ENCODE measurements at regions not wholly inside any gene's neighbourhood (a gene's known extent, or its start where the extent isn't known, plus 50 kb on each side); places are given as distances from the start of the nearest gene placed in this dataset.

- H3K36me3 Mint-ChIP-seq (ENCODE audit: low read depth), result no peaks in the 10 kb centered on the region
- H3K4me3 Mint-ChIP-seq, result no peak overlapping the region
- no peak overlapping the region for H3K27ac Mint-ChIP-seq (ENCODE audit: unreplicated experiment)
- TF ChIP-seq, protein P1, sequence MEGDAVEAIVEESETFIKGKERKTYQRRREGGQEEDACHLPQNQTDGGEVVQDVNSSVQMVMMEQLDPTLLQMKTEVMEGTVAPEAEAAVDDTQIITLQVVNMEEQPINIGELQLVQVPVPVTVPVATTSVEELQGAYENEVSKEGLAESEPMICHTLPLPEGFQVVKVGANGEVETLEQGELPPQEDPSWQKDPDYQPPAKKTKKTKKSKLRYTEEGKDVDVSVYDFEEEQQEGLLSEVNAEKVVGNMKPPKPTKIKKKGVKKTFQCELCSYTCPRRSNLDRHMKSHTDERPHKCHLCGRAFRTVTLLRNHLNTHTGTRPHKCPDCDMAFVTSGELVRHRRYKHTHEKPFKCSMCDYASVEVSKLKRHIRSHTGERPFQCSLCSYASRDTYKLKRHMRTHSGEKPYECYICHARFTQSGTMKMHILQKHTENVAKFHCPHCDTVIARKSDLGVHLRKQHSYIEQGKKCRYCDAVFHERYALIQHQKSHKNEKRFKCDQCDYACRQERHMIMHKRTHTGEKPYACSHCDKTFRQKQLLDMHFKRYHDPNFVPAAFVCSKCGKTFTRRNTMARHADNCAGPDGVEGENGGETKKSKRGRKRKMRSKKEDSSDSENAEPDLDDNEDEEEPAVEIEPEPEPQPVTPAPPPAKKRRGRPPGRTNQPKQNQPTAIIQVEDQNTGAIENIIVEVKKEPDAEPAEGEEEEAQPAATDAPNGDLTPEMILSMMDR (conservative IDR thresholded peaks at IDR 0.05), result no peak
- no peaks in the 10 kb centered on the region for H3K27me3 Mint-ChIP-seq (ENCODE audit: low read depth)
- no peaks in the 10 kb centered on the region for H3K4me1 Mint-ChIP-seq
- peaks cover 3% of the 10 kb centered on the region for H3K9me3 Mint-ChIP-seq
- no peak for DNase-seq (ENCODE audit: low read depth, low spot score)
Observed at GRCh38 chr4:30450474-30450873, 269.7 kb upstream of the PCDH7 start.

DNA sequence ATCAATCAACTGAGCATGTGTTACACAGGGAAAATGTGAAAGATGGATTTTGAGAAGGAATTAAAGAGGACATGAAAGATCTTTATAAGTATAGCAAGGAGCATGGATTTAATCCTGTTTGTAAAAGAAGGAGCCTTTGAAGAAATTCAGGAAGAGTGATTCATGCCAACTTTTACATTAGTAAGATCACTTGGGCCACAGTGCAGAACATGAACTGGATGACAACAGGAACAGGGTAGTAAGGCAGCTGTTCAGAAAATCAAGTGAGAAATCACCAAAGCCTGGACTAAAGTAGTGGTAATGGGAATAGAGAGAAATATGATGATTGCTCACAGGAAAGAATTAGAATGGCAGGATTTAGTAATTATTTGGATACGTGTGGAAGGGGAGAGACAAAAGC is 265.7 kb upstream of the PCDH7 start:
- Mint-ChIP-seq H3K9me3 (peaks cover 8% of the 10 kb centered on the region), H3K4me3 (no peak overlapping the region), H3K4me1 (no peaks in the 10 kb centered on the region), H3K27me3 (ENCODE audit: low read depth) (no peaks in the 10 kb centered on the region), H3K36me3 (ENCODE audit: low read depth) (no peaks in the 10 kb centered on the region), H3K27ac (ENCODE audit: unreplicated experiment) (no peak overlapping the region)
- TF ChIP-seq, protein P1 (conservative IDR thresholded peaks at IDR 0.05), result no peak
- no peak for DNase-seq (ENCODE audit: low read depth, low spot score)

- no peaks in the 10 kb centered on the region for H3K36me3 Mint-ChIP-seq (ENCODE audit: low read depth)
- no peaks in the 10 kb centered on the region for H3K27me3 Mint-ChIP-seq (ENCODE audit: low read depth)
- no peak overlapping the region for H3K27ac Mint-ChIP-seq (ENCODE audit: unreplicated experiment)
- no peak overlapping the region for H3K4me3 Mint-ChIP-seq
- H3K4me1 Mint-ChIP-seq, result no peaks in the 10 kb centered on the region
- DNase-seq (ENCODE audit: low read depth, low spot score), result no peak
- TF ChIP-seq, protein P1 (conservative IDR thresholded peaks at IDR 0.05), result no peak
- H3K9me3 Mint-ChIP-seq, result peaks cover 8% of the 10 kb centered on the region
Observed at GRCh38 chr4:30456716-30457115, 263.5 kb upstream of the PCDH7 start.

DNA sequence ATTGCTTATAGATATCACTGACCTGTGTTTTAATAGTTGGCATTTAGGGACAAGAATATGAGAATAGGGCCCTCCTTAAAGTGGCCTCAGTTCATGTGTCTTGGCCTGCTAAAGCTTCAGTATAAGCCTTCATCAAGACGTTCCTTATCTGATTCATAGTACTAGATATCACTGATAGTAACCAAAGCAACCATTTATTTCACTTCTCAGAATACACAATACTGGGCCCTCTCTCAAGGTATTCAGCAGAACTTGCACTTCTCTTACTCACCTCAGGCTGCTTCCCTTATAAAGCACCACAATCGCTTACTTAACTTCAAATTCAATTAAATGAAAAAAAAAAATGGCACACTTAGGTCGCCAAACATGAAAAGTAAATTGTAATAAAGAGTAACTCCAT is 259.4 kb upstream of the PCDH7 start:
- no peak overlapping the region for H3K4me3 Mint-ChIP-seq
- no peaks in the 10 kb centered on the region for H3K36me3 Mint-ChIP-seq (ENCODE audit: low read depth)
- H3K27ac Mint-ChIP-seq (ENCODE audit: unreplicated experiment), result no peak overlapping the region
- TF ChIP-seq, protein P1 (conservative IDR thresholded peaks at IDR 0.05), result no peak
- no peaks in the 10 kb centered on the region for H3K4me1 Mint-ChIP-seq
- peaks cover 4% of the 10 kb centered on the region for H3K9me3 Mint-ChIP-seq
- no peak for DNase-seq (ENCODE audit: low read depth, low spot score)
- H3K27me3 Mint-ChIP-seq (ENCODE audit: low read depth), result no peaks in the 10 kb centered on the region

DNA sequence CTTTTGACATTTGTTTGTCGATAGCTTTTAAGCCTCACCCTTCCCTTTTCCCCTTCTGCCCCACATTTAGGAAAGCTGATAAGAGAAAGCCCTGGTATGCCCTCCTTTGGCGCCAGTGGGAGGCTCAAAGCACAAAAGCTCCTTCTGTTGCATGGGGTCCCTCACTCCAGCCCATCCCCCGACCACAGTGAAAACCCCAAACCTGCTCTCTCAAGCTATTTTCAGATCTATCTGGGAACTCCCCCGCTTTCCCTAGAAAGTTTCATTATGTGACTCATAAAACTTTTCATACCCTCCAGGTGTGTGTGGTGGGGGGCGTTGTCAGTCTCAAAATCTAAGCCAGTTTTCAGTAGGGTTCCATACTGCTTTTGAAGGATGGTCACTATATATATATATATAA is 259.0 kb upstream of the PCDH7 start:
- H3K4me1 Mint-ChIP-seq, result no peaks in the 10 kb centered on the region
- no peak overlapping the region for H3K27ac Mint-ChIP-seq (ENCODE audit: unreplicated experiment)
- H3K9me3 Mint-ChIP-seq, result peaks cover 4% of the 10 kb centered on the region
- H3K4me3 Mint-ChIP-seq, result no peak overlapping the region
- no peak for DNase-seq (ENCODE audit: low read depth, low spot score)
- TF ChIP-seq, protein P1 (conservative IDR thresholded peaks at IDR 0.05), result no peak
- no peaks in the 10 kb centered on the region for H3K27me3 Mint-ChIP-seq (ENCODE audit: low read depth)
- H3K36me3 Mint-ChIP-seq (ENCODE audit: low read depth), result no peaks in the 10 kb centered on the region
